Esophagus squamous epithelium (tissue), 5 donors: ENCODE measurements at regions not wholly inside any gene's neighbourhood (a gene's known extent, or its start where the extent isn't known, plus 50 kb on each side); places are given as distances from the start of the nearest gene placed in this dataset.

Experiments used
- DNase-seq: peaks from one replicate; lab custom pipeline; 2025; lab: John Stamatoyannopoulos, UW
- H3K27ac ChIP-seq, 4 donors: fragments of 200-600 bp; sonication (generic); one replicate each; pipeline ENCODE4 v1.5.1; 2016 to 2019; ENCODE audit warnings: mild to moderate bottlenecking in 1 of 4
- H3K27me3 ChIP-seq, 4 donors: fragments of 200-600 bp; sonication (generic); 1 replicate in 3 of 4; 2 replicates in 1 of 4; pipeline versions ENCODE4 v1.5.1 to v1.6.0; 2017 to 2021; ENCODE audit warnings: antibody characterized with exemption in 1 of 4
- H3K36me3 ChIP-seq, 3 donors: fragments of 200-600 bp; sonication (generic); one replicate each; pipeline ENCODE4 v1.5.1; 2016 to 2019
- H3K4me1 ChIP-seq, 3 donors: fragments of 200-600 bp; sonication (generic); one replicate each; pipeline ENCODE4 v1.5.1; 2017 to 2019
- H3K4me3 ChIP-seq, 4 donors: fragments of 200-600 bp; sonication (generic); 1 replicate in 3 of 4; 2 replicates in 1 of 4; pipeline ENCODE4 v1.5.1; 2016 to 2019; ENCODE audit warnings: mild to moderate bottlenecking in 2 of 4, moderate library complexity in 1 of 4
- H3K9me3 ChIP-seq, 3 donors: fragments of 200-600 bp; sonication (generic); one replicate each; pipeline ENCODE4 v1.5.1; 2016 to 2019
- CTCF ChIP-seq, 6 experiments: fragments of 450-650 bp in 4 of 6; fragments of 200-600 bp in 2 of 6; sonication (generic) in 2 of 6; IDR thresholded peaks; one replicate each; pipeline ENCODE4 v1.5.1; 2016 to 2019; ENCODE audit warnings: antibody characterized with exemption in 6 of 6, mild to moderate bottlenecking in 4 of 6, moderate library complexity in 4 of 6
- POLR2A ChIP-seq, 4 donors: fragments of 450-650 bp; IDR thresholded peaks; one replicate each; pipeline ENCODE4 v1.6.1; 2017; ENCODE audit warnings: antibody characterized with exemption in 4 of 4, mild to moderate bottlenecking in 4 of 4, moderate library complexity in 3 of 4
- WGBS, 2 donors: methylation state at CpG; one replicate each; pipeline ENCODE4 v1.1.5; 2018; 5-methylcytosine and 5-hydroxymethylcytosine counted together
- intact Hi-C: fragments of 100-400 bp; cut with DNase I; formaldehyde crosslinking; loops from one replicate; pipeline ENCODE4 v1.15.0; 2022
- donor health status: DM: yes; HTN: yes; CAD: no.

- Histone ChIP-seq H3K4me1 (no peaks in the 10 kb centered on the region), H3K36me3 (no peaks in the 10 kb centered on the region), H3K27me3 (peaks cover 0 to 26% (median 0%) of the 10 kb centered on the region in 4 donors), H3K9me3 (peaks cover 0 to 28% (median 7%) of the 10 kb centered on the region in 3 donors), H3K27ac (no peak overlapping the region), H3K4me3 (no peak overlapping the region)
- intact Hi-C loops = no loop called here
- WGBS, 2 donors = 41 to 50% methylated on average over 5 of the region's 5 CpGs
- TF ChIP-seq POLR2A (IDR thresholded peaks at IDR 0.05) (no peak), CTCF (IDR thresholded peaks at IDR 0.05) (no peak)
- no peak for DNase-seq
These were observed 285.1 kb downstream of the BMP7 start for GRCh38 chr20:56981301-56981700.

- Histone ChIP-seq H3K4me3 (no peak overlapping the region), H3K36me3 (no peaks in the 10 kb centered on the region), H3K9me3 (peaks cover 0 to 34% (median 7%) of the 10 kb centered on the region in 3 donors), H3K4me1 (no peaks in the 10 kb centered on the region), H3K27ac (no peak overlapping the region), H3K27me3 (peaks cover 0 to 5% (median 0%) of the 10 kb centered on the region in 4 donors)
- intact Hi-C loops = no loop called here
- DNase-seq = no peak
- TF ChIP-seq CTCF (IDR thresholded peaks at IDR 0.05) (no peak), POLR2A (IDR thresholded peaks at IDR 0.05) (no peak)
These were observed 282.6 kb downstream of the BMP7 start for GRCh38 chr20:56983813-56984212.

- H3K27ac ChIP-seq = peak overlapping the region in 2 of 4 donors; percentile 25 to 41
- intact Hi-C loops = no loop called here
- no peaks in the 10 kb centered on the region for H3K4me1 ChIP-seq
- TF ChIP-seq CTCF (IDR thresholded peaks at IDR 0.05) (no peak), POLR2A (IDR thresholded peaks at IDR 0.05) (no peak)
- H3K4me3 ChIP-seq = no peak overlapping the region
- peaks cover 0 to 34% (median 7%) of the 10 kb centered on the region in 3 donors for H3K9me3 ChIP-seq
- no peak for DNase-seq
- WGBS, 2 donors = 22 to 32% methylated on average over 2 of the region's 2 CpGs
- H3K27me3 ChIP-seq = peaks cover 0 to 14% (median 0%) of the 10 kb centered on the region in 4 donors
- H3K36me3 ChIP-seq = no peaks in the 10 kb centered on the region
These were observed 281.3 kb downstream of the BMP7 start for GRCh38 chr20:56985066-56985685.

GRCh38 chr20:56986476-56986875, 280.0 kb downstream of the BMP7 start:
- intact Hi-C loops = no loop called here
- H3K36me3 ChIP-seq = no peaks in the 10 kb centered on the region
- TF ChIP-seq POLR2A (IDR thresholded peaks at IDR 0.05) (no peak), CTCF (IDR thresholded peaks at IDR 0.05) (no peak)
- H3K27me3 ChIP-seq = peaks cover 0 to 24% (median 0%) of the 10 kb centered on the region in 4 donors
- H3K27ac ChIP-seq = no peak overlapping the region
- WGBS, 2 donors = 91 to 97% methylated on average over 1 of the region's 1 CpG
- DNase-seq = no peak
- no peaks in the 10 kb centered on the region for H3K4me1 ChIP-seq
- H3K9me3 ChIP-seq = peaks cover 0 to 34% (median 7%) of the 10 kb centered on the region in 3 donors
- H3K4me3 ChIP-seq = no peak overlapping the region

GRCh38 chr20:56986931-56987720, 279.3 kb downstream of the BMP7 start:
- H3K4me1 ChIP-seq = no peaks in the 10 kb centered on the region
- H3K9me3 ChIP-seq = peaks cover 0 to 34% (median 7%) of the 10 kb centered on the region in 3 donors
- TF ChIP-seq CTCF (IDR thresholded peaks at IDR 0.05) = no peak
- no peak for TF ChIP-seq POLR2A (IDR thresholded peaks at IDR 0.05)
- no peaks in the 10 kb centered on the region for H3K36me3 ChIP-seq
- whole genome bisulfite sequencing, 2 donors = 74 to 85% methylated on average over 12 of the region's 12 CpGs
- no peak for DNase-seq
- H3K27ac ChIP-seq = no peak overlapping the region
- H3K4me3 ChIP-seq = no peak overlapping the region
- peaks cover 0 to 24% (median 0%) of the 10 kb centered on the region in 4 donors for H3K27me3 ChIP-seq
- intact Hi-C loops = no loop called here
